Bronchial epithelial cell (primary cell): ENCODE measurements at regions not wholly inside any gene's neighbourhood (a gene's known extent, or its start where the extent isn't known, plus 50 kb on each side); places are given as distances from the start of the nearest gene placed in this dataset.
"Not testable (repeated sequence)": the region's sequence is repeated elsewhere in the genome, so short reads cannot be mapped to it uniquely, and the experiment has no call there.

ENCODE experiments used
- DNase-seq: peaks from one replicate; pipeline ENCODE4 v3.0.0-alpha.2; 2010; ENCODE audit warnings: low read depth
- FAIRE-seq: peaks from 2 replicates; lab custom pipeline; 2011; peaks lifted over from hg19 to GRCh38; lab: Jason Lieb, UNC
- H3K27me3 ChIP-seq: 2 replicates; pipeline ENCODE4 v1.5.1; 2011; ENCODE audit warnings: low read length; ENCODE audit not compliant: control insufficient read depth, insufficient read depth
- H3K36me3 ChIP-seq: 2 replicates; pipeline ENCODE4 v1.5.1; 2011; ENCODE audit warnings: low read length; ENCODE audit not compliant: control insufficient read depth, insufficient read depth
- H3K4me3 ChIP-seq: 2 replicates; pipeline ENCODE4 v1.5.1; 2011; ENCODE audit warnings: mild to moderate bottlenecking, low read depth, low read length, control low read depth
- TF ChIP-seq, protein P1 (sequence below): IDR thresholded peaks from 2 replicates; pipeline ENCODE4 v1.5.1; 2011; ENCODE audit warnings: mild to moderate bottlenecking, moderate library complexity, low read length, control low read depth, inconsistent platforms; ENCODE audit not compliant: insufficient read depth, severe bottlenecking

- TF ChIP-seq, protein P1, sequence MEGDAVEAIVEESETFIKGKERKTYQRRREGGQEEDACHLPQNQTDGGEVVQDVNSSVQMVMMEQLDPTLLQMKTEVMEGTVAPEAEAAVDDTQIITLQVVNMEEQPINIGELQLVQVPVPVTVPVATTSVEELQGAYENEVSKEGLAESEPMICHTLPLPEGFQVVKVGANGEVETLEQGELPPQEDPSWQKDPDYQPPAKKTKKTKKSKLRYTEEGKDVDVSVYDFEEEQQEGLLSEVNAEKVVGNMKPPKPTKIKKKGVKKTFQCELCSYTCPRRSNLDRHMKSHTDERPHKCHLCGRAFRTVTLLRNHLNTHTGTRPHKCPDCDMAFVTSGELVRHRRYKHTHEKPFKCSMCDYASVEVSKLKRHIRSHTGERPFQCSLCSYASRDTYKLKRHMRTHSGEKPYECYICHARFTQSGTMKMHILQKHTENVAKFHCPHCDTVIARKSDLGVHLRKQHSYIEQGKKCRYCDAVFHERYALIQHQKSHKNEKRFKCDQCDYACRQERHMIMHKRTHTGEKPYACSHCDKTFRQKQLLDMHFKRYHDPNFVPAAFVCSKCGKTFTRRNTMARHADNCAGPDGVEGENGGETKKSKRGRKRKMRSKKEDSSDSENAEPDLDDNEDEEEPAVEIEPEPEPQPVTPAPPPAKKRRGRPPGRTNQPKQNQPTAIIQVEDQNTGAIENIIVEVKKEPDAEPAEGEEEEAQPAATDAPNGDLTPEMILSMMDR = no peak
- Histone ChIP-seq H3K4me3 (no peak overlapping the region), H3K27me3 (no peaks in the 10 kb centered on the region), H3K36me3 (no peaks in the 10 kb centered on the region)
- no peak for FAIRE-seq
- DNase-seq = no peak
These were observed 187.1 kb upstream of the RPS23 start for GRCh38 chr5:82465235-82465634.

DNA sequence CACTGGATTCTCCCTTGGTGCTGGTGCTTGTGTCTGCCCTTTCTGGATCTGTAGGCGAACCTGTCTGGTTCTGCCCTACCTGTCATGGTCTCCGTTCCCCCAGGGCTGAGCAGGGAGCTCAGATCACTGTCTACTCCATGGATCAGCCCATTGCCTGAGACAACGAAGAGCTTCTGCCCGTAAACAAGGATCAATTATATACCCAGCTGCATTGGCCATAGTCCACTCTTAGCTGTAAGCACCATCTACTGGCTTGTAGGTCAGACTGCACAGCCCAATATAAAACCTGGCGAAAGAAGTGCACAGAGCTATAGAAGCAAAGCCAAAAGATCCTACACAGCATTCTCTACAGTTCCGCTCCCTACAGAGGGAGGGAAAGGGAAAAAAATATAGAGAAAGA lies 181.5 kb upstream of the RPS23 start:
- no peaks in the 10 kb centered on the region for H3K36me3 ChIP-seq
- no peak overlapping the region for H3K4me3 ChIP-seq
- no peaks in the 10 kb centered on the region for H3K27me3 ChIP-seq
- TF ChIP-seq, protein P1 = no peak
- FAIRE-seq = no peak
- no peak for DNase-seq

- not testable (repeated sequence) for FAIRE-seq, H3K27me3 ChIP-seq, H3K4me3 ChIP-seq, H3K36me3 ChIP-seq, DNase-seq
These were observed 177.2 kb upstream of the RPS23 start for GRCh38 chr5:82455317-82455716.

GRCh38 chr5:82448374-82448773 lies 170.2 kb upstream of the RPS23 start:
- no peak for DNase-seq
- no peak for FAIRE-seq
- H3K4me3 ChIP-seq = no peak overlapping the region
- no peaks in the 10 kb centered on the region for H3K36me3 ChIP-seq
- H3K27me3 ChIP-seq = no peaks in the 10 kb centered on the region
- TF ChIP-seq, protein P1 = no peak

DNA sequence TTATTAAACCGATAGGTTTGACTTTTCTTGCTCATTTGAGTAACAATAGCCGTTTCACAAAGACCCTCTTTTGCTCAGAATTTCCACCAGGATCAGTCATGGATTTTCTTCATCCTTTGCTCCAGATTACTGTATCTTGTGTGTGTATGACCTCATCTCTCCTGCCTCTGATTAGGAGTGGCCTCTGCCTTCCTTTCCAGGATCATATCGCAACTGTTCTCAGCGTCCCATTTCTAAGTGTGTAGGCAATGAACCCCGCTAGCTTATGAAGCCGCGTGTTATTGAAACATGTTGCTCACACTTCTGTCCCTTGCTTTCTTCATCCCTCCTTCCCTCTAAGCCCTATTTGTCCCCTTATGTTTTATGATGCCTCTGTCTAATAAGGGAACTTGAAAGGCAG lies 169.8 kb upstream of the RPS23 start:
- Histone ChIP-seq H3K36me3 (no peaks in the 10 kb centered on the region), H3K4me3 (no peak overlapping the region), H3K27me3 (no peaks in the 10 kb centered on the region)
- FAIRE-seq = no peak
- DNase-seq = no peak
- TF ChIP-seq, protein P1 = no peak

- H3K27me3 ChIP-seq = no peaks in the 10 kb centered on the region
- no peaks in the 10 kb centered on the region for H3K36me3 ChIP-seq
- no peak overlapping the region for H3K4me3 ChIP-seq
- FAIRE-seq (no peak), DNase-seq (no peak)
- TF ChIP-seq, protein P1 = no peak
These were observed 168.7 kb upstream of the RPS23 start for GRCh38 chr5:82446809-82447208.
